MM.1S (cell line): ENCODE measurements at regions not wholly inside any gene's neighbourhood (a gene's known extent, or its start where the extent isn't known, plus 50 kb on each side); places are given as distances from the start of the nearest gene placed in this dataset.

Experiments used
- CTCF ChIP-seq: fragments of 300-600 bp; sonication (generic); IDR thresholded peaks from 2 replicates; pipeline ENCODE4 v1.5.1; 2016; ENCODE audit warnings: antibody characterized with exemption, low read length, mixed read lengths
- EZH2 ChIP-seq: fragments of 300-600 bp; sonication (generic); optimal IDR thresholded peaks from 2 replicates; pipeline ENCODE3; 2017; ENCODE audit warnings: low read depth, mild to moderate bottlenecking, antibody characterized with exemption, low read length, mixed read lengths

DNA sequence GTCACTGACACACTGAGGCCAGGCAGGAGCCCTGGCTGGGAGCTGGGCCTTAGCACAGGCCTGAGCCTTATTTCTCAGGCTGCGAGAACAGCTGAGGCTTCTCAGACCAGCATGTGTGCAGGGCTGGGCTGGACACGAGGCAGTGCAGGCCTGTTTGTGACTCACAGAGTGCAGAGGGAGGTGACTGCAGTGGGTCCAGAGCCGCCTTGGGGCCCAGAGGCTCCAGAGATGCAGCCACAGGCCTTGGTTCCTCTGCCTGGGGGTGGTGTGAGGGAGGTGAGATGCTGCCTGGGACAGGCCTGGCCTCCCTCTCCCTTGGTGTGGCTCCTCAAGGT is 61.2 kb upstream of the ETV3 start:
- TF ChIP-seq CTCF (no peak), EZH2 (no peak)
